ENCODE measurements at regions not wholly inside any gene's neighbourhood (a gene's known extent, or its start where the extent isn't known, plus 50 kb on each side); places are given as distances from the start of the nearest gene placed in this dataset.

DNA sequence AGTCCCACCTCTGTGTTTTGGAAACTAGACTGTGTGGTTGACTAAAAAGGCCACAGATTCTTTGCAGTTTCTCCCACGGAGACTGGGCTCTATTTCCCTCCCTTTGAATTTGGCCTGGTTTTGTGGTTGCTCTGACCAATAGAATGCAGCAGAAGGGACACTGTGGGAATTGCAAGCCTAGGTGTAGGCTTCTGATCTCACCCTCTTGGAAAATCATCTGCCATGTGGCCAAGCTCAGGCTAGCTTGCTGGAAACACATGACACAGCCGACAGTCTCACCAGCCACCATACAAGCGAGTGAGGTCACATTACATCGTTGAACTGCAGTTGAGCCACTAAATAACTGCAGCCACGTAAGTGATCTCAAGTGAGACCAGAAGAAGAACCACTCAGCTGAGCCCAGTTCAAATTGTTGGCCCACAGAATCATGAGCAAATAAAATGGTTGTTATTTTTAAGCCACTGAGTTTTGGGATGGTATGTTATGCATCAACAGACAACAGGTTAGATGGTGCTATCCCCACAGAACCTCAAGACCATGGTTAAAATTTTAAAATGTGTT, 319.1 kb upstream of the MEX3C start:
- H3F3A ChIP-seq (ENCODE audit: low read length, unreplicated experiment), result no peaks in the 10 kb centered on the region
- no peak overlapping the region for H3K4me2 ChIP-seq (ENCODE audit: low read length)
- H2AFZ ChIP-seq (ENCODE audit: low read length), result no peak overlapping the region
- no peak for TF ChIP-seq EZH2 (IDR thresholded peaks at IDR 0.05; ENCODE audit: low read length, unreplicated experiment)
- TF ChIP-seq, protein P1, sequence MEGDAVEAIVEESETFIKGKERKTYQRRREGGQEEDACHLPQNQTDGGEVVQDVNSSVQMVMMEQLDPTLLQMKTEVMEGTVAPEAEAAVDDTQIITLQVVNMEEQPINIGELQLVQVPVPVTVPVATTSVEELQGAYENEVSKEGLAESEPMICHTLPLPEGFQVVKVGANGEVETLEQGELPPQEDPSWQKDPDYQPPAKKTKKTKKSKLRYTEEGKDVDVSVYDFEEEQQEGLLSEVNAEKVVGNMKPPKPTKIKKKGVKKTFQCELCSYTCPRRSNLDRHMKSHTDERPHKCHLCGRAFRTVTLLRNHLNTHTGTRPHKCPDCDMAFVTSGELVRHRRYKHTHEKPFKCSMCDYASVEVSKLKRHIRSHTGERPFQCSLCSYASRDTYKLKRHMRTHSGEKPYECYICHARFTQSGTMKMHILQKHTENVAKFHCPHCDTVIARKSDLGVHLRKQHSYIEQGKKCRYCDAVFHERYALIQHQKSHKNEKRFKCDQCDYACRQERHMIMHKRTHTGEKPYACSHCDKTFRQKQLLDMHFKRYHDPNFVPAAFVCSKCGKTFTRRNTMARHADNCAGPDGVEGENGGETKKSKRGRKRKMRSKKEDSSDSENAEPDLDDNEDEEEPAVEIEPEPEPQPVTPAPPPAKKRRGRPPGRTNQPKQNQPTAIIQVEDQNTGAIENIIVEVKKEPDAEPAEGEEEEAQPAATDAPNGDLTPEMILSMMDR (conservative IDR thresholded peaks at IDR 0.05; ENCODE audit: low read depth, low read length), result no peak
- TF ChIP-seq EZH2phosphoT487 (IDR thresholded peaks at IDR 0.05; ENCODE audit: borderline replicate concordance, low read length), result no peak
- H3K27me3 ChIP-seq (ENCODE audit: low read length), result no peaks in the 10 kb centered on the region
- ChIA-PET POLR2A (ENCODE audit: unreplicated experiment) (no interaction called here), CTCF (no interaction called here)
- no peak overlapping the region for H3K9ac ChIP-seq (ENCODE audit: low read length)
- H3K4me1 ChIP-seq (ENCODE audit: insufficient read depth, low read length), result no peaks in the 10 kb centered on the region
- no peak overlapping the region for H3K27ac ChIP-seq (ENCODE audit: low read length)
- no peaks in the 10 kb centered on the region for H3K9me3 ChIP-seq (ENCODE audit: low read length)
- H3K4me3 ChIP-seq (ENCODE audit: low read length), result no peak overlapping the region
- no TSS peak for BruUV-seq (replicated peaks)
- H3K79me2 ChIP-seq (ENCODE audit: low read length), result no peaks in the 10 kb centered on the region
- H3K9me2 ChIP-seq (replicated peaks; ENCODE audit: low read length), result no peaks in the 10 kb centered on the region
- intact Hi-C loops (cut with micrococcal nuclease), result no loop called here
- DNase-seq, result no peak
- H3K36me3 ChIP-seq (ENCODE audit: low read depth, low read length), result no peaks in the 10 kb centered on the region
- no peaks in the 10 kb centered on the region for H4K20me1 ChIP-seq (ENCODE audit: low read length)
- ATAC-seq, result no peak

DNA sequence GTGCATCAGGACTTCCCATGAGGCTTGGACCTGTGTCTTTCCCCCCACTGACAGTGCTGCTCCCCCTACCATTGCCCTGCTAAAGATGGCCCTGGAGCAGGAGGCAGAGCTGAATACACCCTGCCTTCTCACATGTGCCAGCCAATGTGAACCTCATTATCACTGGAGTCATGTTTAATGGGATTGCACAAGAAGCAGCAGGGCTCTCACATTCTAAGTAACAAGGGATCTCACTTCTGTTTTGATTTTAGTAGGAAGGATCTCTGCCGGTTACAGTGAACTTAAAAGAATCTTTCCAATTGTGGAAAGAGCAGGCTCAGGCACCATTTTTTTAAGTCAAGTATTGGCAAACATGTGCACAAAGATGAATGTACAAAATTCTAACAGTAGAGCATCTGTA, 322.1 kb upstream of the MEX3C start:
- POLR2A ChIA-PET (ENCODE audit: unreplicated experiment), result no interaction called here
- no peaks in the 10 kb centered on the region for H3K36me3 ChIP-seq (ENCODE audit: low read depth, low read length)
- intact Hi-C loops (cut with micrococcal nuclease), result no loop called here
- CTCF ChIA-PET, result no interaction called here
- no peaks in the 10 kb centered on the region for H3F3A ChIP-seq (ENCODE audit: low read length, unreplicated experiment)
- H3K4me3 ChIP-seq (ENCODE audit: low read length), result no peak overlapping the region
- H3K4me1 ChIP-seq (ENCODE audit: insufficient read depth, low read length), result no peaks in the 10 kb centered on the region
- DNase-seq, result no peak
- BruUV-seq (replicated peaks), result no TSS peak
- no peak overlapping the region for H2AFZ ChIP-seq (ENCODE audit: low read length)
- no peak overlapping the region for H3K4me2 ChIP-seq (ENCODE audit: low read length)
- H3K9me2 ChIP-seq (replicated peaks; ENCODE audit: low read length), result no peaks in the 10 kb centered on the region
- no peak overlapping the region for H3K9ac ChIP-seq (ENCODE audit: low read length)
- TF ChIP-seq EZH2phosphoT487 (IDR thresholded peaks at IDR 0.05; ENCODE audit: borderline replicate concordance, low read length) (no peak), EZH2 (IDR thresholded peaks at IDR 0.05; ENCODE audit: low read length, unreplicated experiment) (no peak)
- TF ChIP-seq, protein P1 (conservative IDR thresholded peaks at IDR 0.05; ENCODE audit: low read depth, low read length), result no peak
- no peak for ATAC-seq
- no peaks in the 10 kb centered on the region for H4K20me1 ChIP-seq (ENCODE audit: low read length)
- H3K27me3 ChIP-seq (ENCODE audit: low read length), result no peaks in the 10 kb centered on the region
- no peak overlapping the region for H3K27ac ChIP-seq (ENCODE audit: low read length)
- H3K9me3 ChIP-seq (ENCODE audit: low read length), result no peaks in the 10 kb centered on the region
- H3K79me2 ChIP-seq (ENCODE audit: low read length), result no peaks in the 10 kb centered on the region

DNA sequence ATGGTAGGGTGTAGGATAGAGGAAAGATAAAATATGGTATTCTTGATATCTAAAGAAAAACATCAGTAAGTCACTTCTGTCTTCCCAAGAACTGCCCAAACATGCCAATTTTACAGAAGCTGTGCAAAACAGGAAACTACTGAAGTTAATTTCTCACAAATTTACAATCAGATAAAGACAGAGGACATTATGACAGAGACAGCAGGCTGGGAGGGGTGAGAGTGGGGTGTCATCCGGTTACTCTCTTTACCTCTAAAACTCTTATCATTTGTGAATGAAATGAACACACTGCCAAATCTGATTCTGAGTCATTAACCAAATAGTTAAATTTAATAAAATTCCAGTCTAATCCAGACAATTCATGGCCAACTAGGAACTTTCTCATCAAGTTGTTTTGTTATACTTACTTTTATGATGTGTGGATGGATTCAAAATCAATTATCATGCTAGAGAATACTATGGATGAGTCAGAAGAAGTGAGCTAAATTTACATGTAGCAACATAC, 323.2 kb upstream of the MEX3C start:
- Histone ChIP-seq H2AFZ (ENCODE audit: low read length) (no peak overlapping the region), H3K9ac (ENCODE audit: low read length) (no peak overlapping the region), H3K4me1 (ENCODE audit: insufficient read depth, low read length) (no peaks in the 10 kb centered on the region), H3F3A (ENCODE audit: low read length, unreplicated experiment) (no peaks in the 10 kb centered on the region), H3K27me3 (ENCODE audit: low read length) (no peaks in the 10 kb centered on the region), H3K27ac (ENCODE audit: low read length) (no peak overlapping the region), H3K9me2 (replicated peaks; ENCODE audit: low read length) (no peaks in the 10 kb centered on the region), H4K20me1 (ENCODE audit: low read length) (no peaks in the 10 kb centered on the region), H3K4me3 (ENCODE audit: low read length) (no peak overlapping the region), H3K4me2 (ENCODE audit: low read length) (no peak overlapping the region), H3K9me3 (ENCODE audit: low read length) (no peaks in the 10 kb centered on the region), H3K79me2 (ENCODE audit: low read length) (no peaks in the 10 kb centered on the region), H3K36me3 (ENCODE audit: low read depth, low read length) (no peaks in the 10 kb centered on the region)
- ChIA-PET POLR2A (ENCODE audit: unreplicated experiment) (no interaction called here), CTCF (no interaction called here)
- no peak for ATAC-seq
- TF ChIP-seq EZH2phosphoT487 (IDR thresholded peaks at IDR 0.05; ENCODE audit: borderline replicate concordance, low read length) (no peak), EZH2 (IDR thresholded peaks at IDR 0.05; ENCODE audit: low read length, unreplicated experiment) (no peak)
- TF ChIP-seq, protein P1 (conservative IDR thresholded peaks at IDR 0.05; ENCODE audit: low read depth, low read length), result no peak
- no TSS peak for BruUV-seq (replicated peaks)
- intact Hi-C loops (cut with micrococcal nuclease), result no loop called here
- DNase-seq, result no peak
